Liver (tissue), 8 donors: ENCODE measurements at regions not wholly inside any gene's neighbourhood (a gene's known extent, or its start where the extent isn't known, plus 50 kb on each side); places are given as distances from the start of the nearest gene placed in this dataset.

ENCODE experiments used
- DNase-seq: peaks from one replicate; pipeline ENCODE4 v3.0.0-alpha.2; 2017; ENCODE audit warnings: low spot score
- H3K27ac ChIP-seq, 2 donors: one replicate each; pipeline ENCODE4 v1.7.0; 2013; ENCODE audit warnings: inconsistent platforms in 2 of 2, low read length in 2 of 2, control low read depth in 1 of 2, low read depth in 1 of 2, mild to moderate bottlenecking in 1 of 2
- H3K27me3 ChIP-seq, 4 donors: one replicate each; pipeline versions ENCODE4 v1.6.1 to v1.7.0; 2013; ENCODE audit warnings: low read length in 3 of 4, inconsistent platforms in 1 of 4, mild to moderate bottlenecking in 1 of 4, moderate library complexity in 1 of 4; ENCODE audit not compliant: control insufficient read depth in 4 of 4, insufficient read depth in 4 of 4
- H3K36me3 ChIP-seq, 4 donors: one replicate each; pipeline versions ENCODE4 v1.6.1 to v1.7.0; 2013; ENCODE audit warnings: low read length in 3 of 4, mild to moderate bottlenecking in 3 of 4, low read depth in 1 of 4, moderate library complexity in 1 of 4; ENCODE audit not compliant: control insufficient read depth in 4 of 4, insufficient read depth in 3 of 4
- H3K4me1 ChIP-seq, 4 donors: one replicate each; pipeline versions ENCODE4 v1.6.1 to v1.7.0; 2013; ENCODE audit warnings: low read length in 3 of 4, mild to moderate bottlenecking in 3 of 4, moderate library complexity in 1 of 4; ENCODE audit not compliant: control insufficient read depth in 4 of 4, insufficient read depth in 4 of 4
- H3K4me3 ChIP-seq, 3 donors: one replicate each; pipeline versions ENCODE4 v1.6.1 to v1.7.0; 2013; ENCODE audit warnings: low read length in 3 of 3, control low read depth in 1 of 3, low read depth in 1 of 3, mild to moderate bottlenecking in 1 of 3
- H3K9ac ChIP-seq, 2 donors: one replicate each; pipeline ENCODE4 v1.7.0; 2013; ENCODE audit warnings: low read length in 2 of 2, mild to moderate bottlenecking in 2 of 2, moderate library complexity in 2 of 2, control low read depth in 1 of 2, low read depth in 1 of 2
- H3K9me3 ChIP-seq, 4 donors: one replicate each; pipeline versions ENCODE4 v1.6.1 to v1.7.0; 2013; ENCODE audit warnings: low read length in 3 of 4; ENCODE audit not compliant: control insufficient read depth in 4 of 4
- CTCF ChIP-seq: fragments of 150-350 bp; IDR thresholded peaks from 2 replicates; pipeline ENCODE4 v1.5.1; 2017; ENCODE audit warnings: improper control_type of control experiment, low read depth, low read length; ENCODE audit not compliant: missing input control
- EGR1 ChIP-seq, 2 donors: IDR thresholded peaks; 2 replicates each; pipeline ENCODE4 v1.6.1; 2016 to 2018; ENCODE audit warnings: antibody characterized with exemption in 2 of 2, low read depth in 2 of 2
- FOXA1 ChIP-seq: IDR thresholded peaks from 2 replicates; pipeline ENCODE4 v1.6.1; 2016; ENCODE audit warnings: antibody characterized with exemption
- FOXA2 ChIP-seq: IDR thresholded peaks from 2 replicates; pipeline ENCODE4 v1.6.1; 2016; ENCODE audit warnings: antibody characterized with exemption
- GABPA ChIP-seq, 2 donors: IDR thresholded peaks in 1 of 2; conservative IDR thresholded peaks in 1 of 2; 2 replicates each; pipeline ENCODE4 v1.6.1; 2016; ENCODE audit warnings: antibody characterized with exemption in 2 of 2, mild to moderate bottlenecking in 1 of 2, moderate library complexity in 1 of 2
- HNF4A ChIP-seq, 2 donors: conservative IDR thresholded peaks; 2 replicates each; pipeline ENCODE4 v1.6.1; 2016; ENCODE audit warnings: antibody characterized with exemption in 2 of 2, mild to moderate bottlenecking in 2 of 2
- HNF4G ChIP-seq: IDR thresholded peaks from 2 replicates; pipeline ENCODE4 v1.6.1; 2016; ENCODE audit warnings: antibody characterized with exemption
- JUND ChIP-seq, 2 donors: IDR thresholded peaks; 2 replicates each; pipeline ENCODE4 v1.6.1; 2016; ENCODE audit warnings: antibody characterized with exemption in 2 of 2
- MAX ChIP-seq: IDR thresholded peaks from 2 replicates; pipeline ENCODE4 v1.6.1; 2016; ENCODE audit warnings: antibody characterized with exemption
- RAD21 ChIP-seq, 2 donors: IDR thresholded peaks; 2 replicates each; pipeline ENCODE4 v1.6.1; 2016; ENCODE audit warnings: antibody characterized with exemption in 2 of 2, mild to moderate bottlenecking in 2 of 2
- REST ChIP-seq: IDR thresholded peaks from 2 replicates; pipeline ENCODE4 v1.6.1; 2016; ENCODE audit warnings: antibody characterized with exemption, mild to moderate bottlenecking
- RXRA ChIP-seq, 2 donors: IDR thresholded peaks; 2 replicates each; pipeline ENCODE4 v1.6.1; 2017 to 2018; ENCODE audit warnings: antibody characterized with exemption in 2 of 2, mild to moderate bottlenecking in 1 of 2
- SP1 ChIP-seq: IDR thresholded peaks from 2 replicates; pipeline ENCODE4 v1.6.1; 2018; ENCODE audit warnings: antibody characterized with exemption, mild to moderate bottlenecking
- TAF1 ChIP-seq: conservative IDR thresholded peaks from 2 replicates; pipeline ENCODE4 v1.6.1; 2016; ENCODE audit warnings: antibody characterized with exemption, mild to moderate bottlenecking
- YY1 ChIP-seq: IDR thresholded peaks from 2 replicates; pipeline ENCODE4 v1.6.1; 2016; ENCODE audit warnings: antibody characterized with exemption, mild to moderate bottlenecking
- WGBS: extraction: QIAGEN DNeasy Blood & Tissue Kit; methylation state at CpG from one replicate; pipeline ENCODE4 v1.1.7; 2013; 5-methylcytosine and 5-hydroxymethylcytosine counted together
- TF ChIP-seq, protein P1 (sequence below): IDR thresholded peaks from 2 replicates; pipeline ENCODE4 v1.6.1; 2016; ENCODE audit warnings: antibody characterized with exemption
- donor health status: healthy.
- donor health status: healthy.
- donor health status: healthy.
- donor health status: healthy.
- donor health status: healthy.

DNA sequence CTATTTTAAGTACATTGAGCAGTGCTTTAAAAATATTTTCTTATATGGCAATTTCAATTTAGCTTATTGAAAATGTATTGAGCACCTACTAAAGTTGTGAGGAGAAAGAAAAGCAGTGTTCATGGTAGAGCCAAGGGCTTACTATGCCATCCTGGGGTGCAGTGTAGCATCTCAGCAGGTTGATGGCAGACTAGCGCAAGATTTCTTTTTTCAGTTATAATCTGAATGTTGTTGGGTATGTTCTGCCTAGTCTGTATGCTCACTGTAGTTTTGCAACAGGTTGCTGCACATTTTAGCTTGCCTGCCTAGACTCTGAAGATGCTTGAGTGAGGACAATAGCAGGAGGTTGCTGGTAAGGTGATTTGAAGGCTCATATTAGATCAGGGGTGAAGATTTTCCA is 103.1 kb upstream of the UNC13C start:
- Histone ChIP-seq H3K27ac (no peak overlapping the region), H3K4me3 (no peak overlapping the region), H3K4me1 (no peaks in the 10 kb centered on the region), H3K27me3 (no peaks in the 10 kb centered on the region), H3K36me3 (no peaks in the 10 kb centered on the region), H3K9ac (no peak overlapping the region), H3K9me3 (no peaks in the 10 kb centered on the region)
- DNase-seq, result no peak
- 94% methylated on average over 1 of the region's 1 CpG for WGBS
- no peak for TF ChIP-seq HNF4A (conservative IDR thresholded peaks at IDR 0.05)
- TF ChIP-seq YY1, result no peak
- no peak for TF ChIP-seq REST
- TF ChIP-seq JUND (IDR thresholded peaks at IDR 0.05), result no peak
- no peak for TF ChIP-seq TAF1
- no peak for TF ChIP-seq FOXA2
- TF ChIP-seq CTCF, result no peak
- TF ChIP-seq EGR1 (IDR thresholded peaks at IDR 0.05; ENCODE audit: low read depth in 2 of 2), result no peak
- no peak for TF ChIP-seq FOXA1
- TF ChIP-seq RXRA (IDR thresholded peaks at IDR 0.05), result no peak
- TF ChIP-seq SP1, result no peak
- no peak for TF ChIP-seq RAD21 (IDR thresholded peaks at IDR 0.05)
- TF ChIP-seq, protein P1, sequence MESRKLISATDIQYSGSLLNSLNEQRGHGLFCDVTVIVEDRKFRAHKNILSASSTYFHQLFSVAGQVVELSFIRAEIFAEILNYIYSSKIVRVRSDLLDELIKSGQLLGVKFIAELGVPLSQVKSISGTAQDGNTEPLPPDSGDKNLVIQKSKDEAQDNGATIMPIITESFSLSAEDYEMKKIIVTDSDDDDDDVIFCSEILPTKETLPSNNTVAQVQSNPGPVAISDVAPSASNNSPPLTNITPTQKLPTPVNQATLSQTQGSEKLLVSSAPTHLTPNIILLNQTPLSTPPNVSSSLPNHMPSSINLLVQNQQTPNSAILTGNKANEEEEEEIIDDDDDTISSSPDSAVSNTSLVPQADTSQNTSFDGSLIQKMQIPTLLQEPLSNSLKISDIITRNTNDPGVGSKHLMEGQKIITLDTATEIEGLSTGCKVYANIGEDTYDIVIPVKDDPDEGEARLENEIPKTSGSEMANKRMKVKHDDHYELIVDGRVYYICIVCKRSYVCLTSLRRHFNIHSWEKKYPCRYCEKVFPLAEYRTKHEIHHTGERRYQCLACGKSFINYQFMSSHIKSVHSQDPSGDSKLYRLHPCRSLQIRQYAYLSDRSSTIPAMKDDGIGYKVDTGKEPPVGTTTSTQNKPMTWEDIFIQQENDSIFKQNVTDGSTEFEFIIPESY, result no peak

DNA sequence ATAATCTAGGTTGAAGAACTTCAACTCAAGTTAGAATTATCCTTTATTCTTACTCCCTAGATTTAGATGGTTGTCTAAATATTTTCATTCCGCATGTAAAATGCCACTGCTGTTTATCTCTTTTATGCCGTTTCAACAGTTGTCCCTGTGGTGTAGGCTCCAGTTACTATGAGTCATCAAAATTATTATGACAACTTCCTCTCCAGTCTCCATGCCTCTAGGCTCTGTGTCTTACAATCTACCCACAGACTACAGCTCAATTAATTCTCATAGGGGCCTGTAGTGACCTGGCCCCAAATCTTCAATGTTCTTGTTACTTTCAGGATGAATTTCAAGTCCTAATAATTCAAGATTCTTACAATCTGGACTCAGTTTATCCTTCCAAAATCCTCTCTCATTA is 105.8 kb upstream of the UNC13C start:
- no peaks in the 10 kb centered on the region for H3K27me3 ChIP-seq
- H3K27ac ChIP-seq, result no peak overlapping the region
- WGBS, result 77% methylated on average over 2 of the region's 2 CpGs
- TF ChIP-seq HNF4A (conservative IDR thresholded peaks at IDR 0.05) (no peak), RXRA (IDR thresholded peaks at IDR 0.05) (no peak), RAD21 (IDR thresholded peaks at IDR 0.05) (no peak), CTCF (no peak), GABPA (IDR thresholded peaks at IDR 0.05 in 1 of 2, conservative IDR thresholded peaks at IDR 0.05 in 1 of 2) (no peak), REST (no peak), TAF1 (no peak), YY1 (no peak), HNF4G (no peak), MAX (no peak)
- TF ChIP-seq, protein P1, result no peak

More for the DNA sequence above, 105.8 kb upstream of the UNC13C start:
- Histone ChIP-seq H3K9ac (no peak overlapping the region), H3K9me3 (peaks cover 0 to 4% (median 3%) of the 10 kb centered on the region in 4 donors), H3K36me3 (no peaks in the 10 kb centered on the region), H3K4me3 (no peak overlapping the region), H3K4me1 (no peaks in the 10 kb centered on the region)
- DNase-seq, result no peak
